Kidney capillary endothelial cell (primary cell): ENCODE measurements at regions not wholly inside any gene's neighbourhood (a gene's known extent, or its start where the extent isn't known, plus 50 kb on each side); places are given as distances from the start of the nearest gene placed in this dataset.

ENCODE experiments used
- DNase-seq: peaks from one replicate; pipeline ENCODE4 v3.0.0-alpha.2; 2018; ENCODE audit warnings: low spot score

DNA sequence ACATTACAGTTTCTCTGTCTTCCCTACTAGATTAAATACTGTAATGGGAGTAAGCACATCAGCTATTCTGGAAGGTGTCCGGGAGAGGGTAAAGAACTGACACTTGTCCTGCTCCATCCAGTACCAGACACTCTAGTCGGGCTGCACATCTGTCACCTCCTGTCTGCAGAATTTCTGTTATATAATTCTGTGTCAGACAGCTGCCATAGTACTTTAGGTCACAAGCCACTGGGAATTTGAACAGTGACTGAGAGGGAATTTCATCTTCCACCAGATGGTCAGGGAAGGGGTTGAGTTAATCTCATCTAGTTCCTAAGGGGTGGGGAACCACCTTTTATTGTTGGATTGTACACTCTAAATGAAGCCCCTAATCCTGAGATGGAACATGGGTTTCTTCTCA, 58.6 kb upstream of the NUDT7 start:
- DNase-seq: no peak

DNA sequence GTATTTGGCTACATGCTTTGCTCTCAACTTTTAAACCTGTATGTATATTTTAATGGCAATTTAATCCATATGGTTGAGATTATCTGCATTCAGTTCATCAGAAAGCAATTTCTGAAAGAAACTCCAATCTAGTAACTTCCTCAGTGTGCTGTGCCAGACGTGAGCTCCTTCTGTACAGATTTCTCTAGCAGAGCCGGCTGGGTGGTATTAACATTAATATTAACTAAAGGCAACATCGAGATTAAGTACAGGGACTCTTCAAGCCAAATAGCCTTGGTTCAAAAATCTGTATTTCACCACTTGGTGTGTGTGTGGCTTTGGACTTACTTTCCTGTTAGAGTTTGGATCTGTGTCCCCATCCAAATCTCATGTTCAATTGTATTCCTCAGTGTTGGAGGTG, 55.5 kb upstream of the NUDT7 start:
- no peak for DNase-seq

- DNase-seq: no peak
Measured at GRCh38 chr16:77668201-77668600, 54.1 kb upstream of the NUDT7 start.

DNA sequence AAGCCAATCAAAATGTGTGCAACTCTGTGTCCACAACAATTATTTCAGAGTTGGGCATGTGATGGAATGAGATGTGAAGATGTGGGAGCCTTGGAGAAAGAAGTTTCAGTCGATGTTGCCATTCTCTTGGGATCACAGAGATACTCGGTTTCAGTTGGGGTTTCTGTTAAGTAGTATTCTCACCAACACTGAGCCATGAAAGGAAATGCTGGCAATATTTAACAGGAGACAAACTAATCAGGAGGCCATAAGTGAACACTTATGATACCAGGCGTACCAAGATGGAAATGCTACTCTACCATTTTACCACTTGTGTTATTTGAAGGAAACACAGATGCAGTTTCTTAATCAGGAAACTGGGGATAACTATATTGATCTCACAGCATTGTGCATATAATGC, 53.3 kb upstream of the NUDT7 start:
- DNase-seq: no peak
